Stimulated activated memory B cell treated with anti-CD40 and anti-IgM and Interleukin-4, amounts not matched to agents 10 μg/mL and 1 μg/mL and 100 μg/mL, for 72 hours (primary cell): ENCODE measurements at regions not wholly inside any gene's neighbourhood (a gene's known extent, or its start where the extent isn't known, plus 50 kb on each side); places are given as distances from the start of the nearest gene placed in this dataset.

Source experiments
- ATAC-seq: fragments of 150-1000 bp; cut with Tn5 transposase; 2 replicates; pipeline ENCODE4 v1.10.0; 2021
- H3K27ac Mint-ChIP-seq: one replicate; pipeline ENCODE4 v1.8.0; 2022; ENCODE audit warnings: mild to moderate bottlenecking, mixed read lengths
- H3K27me3 Mint-ChIP-seq: one replicate; pipeline ENCODE4 v1.8.0; 2022; ENCODE audit warnings: mixed read lengths
- H3K36me3 Mint-ChIP-seq: one replicate; pipeline ENCODE4 v1.8.0; 2022; ENCODE audit warnings: mixed read lengths
- H3K4me1 Mint-ChIP-seq: one replicate; pipeline ENCODE4 v1.8.0; 2022; ENCODE audit warnings: mixed read lengths
- H3K4me3 Mint-ChIP-seq: one replicate; pipeline ENCODE4 v1.8.0; 2022; ENCODE audit warnings: mild to moderate bottlenecking, moderate library complexity, mixed read lengths
- H3K9me3 Mint-ChIP-seq: one replicate; pipeline ENCODE4 v1.8.0; 2022; ENCODE audit warnings: mixed read lengths

DNA sequence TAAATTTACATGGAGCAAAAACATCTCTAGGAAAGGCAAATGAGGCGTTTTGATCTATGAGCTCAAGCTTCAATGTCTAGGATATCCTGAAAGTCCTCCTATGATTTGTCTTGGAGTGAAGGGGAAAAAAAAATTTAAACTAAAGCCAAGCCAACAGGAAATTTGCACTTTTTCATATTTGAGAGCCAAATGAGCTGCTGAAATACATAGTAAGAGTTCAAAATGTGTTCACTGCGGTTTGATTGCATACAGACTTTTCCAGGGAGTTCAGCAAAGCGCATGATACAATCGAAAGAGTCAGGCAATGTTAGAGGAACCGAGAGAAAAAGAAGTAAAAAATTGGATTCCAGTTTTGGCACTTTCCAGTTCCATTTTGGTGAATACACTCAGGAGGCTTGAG is 633.4 kb upstream of the MGMT start:
- no peaks in the 10 kb centered on the region for H3K4me1 Mint-ChIP-seq
- no peak for ATAC-seq

DNA sequence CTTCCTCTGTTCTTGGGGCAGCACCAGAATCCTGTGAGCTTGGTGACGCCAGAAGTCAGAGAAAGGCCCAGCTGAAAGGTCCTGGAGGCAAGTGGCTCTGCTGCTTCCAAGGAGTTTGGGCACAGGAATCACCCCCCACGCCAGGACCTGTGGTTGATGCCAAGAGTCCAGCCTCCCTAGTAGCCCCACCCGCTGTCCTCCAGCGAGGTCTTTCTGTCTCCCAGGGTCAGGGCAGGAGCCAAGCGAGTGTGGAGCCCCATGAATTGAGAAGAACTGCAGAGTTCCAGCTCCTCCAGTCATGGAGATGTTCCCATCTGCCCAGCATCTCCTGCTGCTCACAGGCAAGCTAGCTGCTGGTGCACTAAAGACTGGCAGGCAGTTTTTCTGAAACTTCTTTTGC is 631.7 kb upstream of the MGMT start:
- no peaks in the 10 kb centered on the region for H3K4me1 Mint-ChIP-seq
- H3K4me3 Mint-ChIP-seq: no peak overlapping the region
- no peaks in the 10 kb centered on the region for H3K36me3 Mint-ChIP-seq
- H3K9me3 Mint-ChIP-seq: peaks cover 3% of the 10 kb centered on the region
- H3K27me3 Mint-ChIP-seq: no peaks in the 10 kb centered on the region
- no peak overlapping the region for H3K27ac Mint-ChIP-seq
- ATAC-seq: no peak

More for the DNA sequence above, 633.4 kb upstream of the MGMT start:
- H3K4me3 Mint-ChIP-seq: no peak overlapping the region
- no peak overlapping the region for H3K27ac Mint-ChIP-seq
- H3K27me3 Mint-ChIP-seq: no peaks in the 10 kb centered on the region
- no peaks in the 10 kb centered on the region for H3K36me3 Mint-ChIP-seq
- H3K9me3 Mint-ChIP-seq: peaks cover 3% of the 10 kb centered on the region

DNA sequence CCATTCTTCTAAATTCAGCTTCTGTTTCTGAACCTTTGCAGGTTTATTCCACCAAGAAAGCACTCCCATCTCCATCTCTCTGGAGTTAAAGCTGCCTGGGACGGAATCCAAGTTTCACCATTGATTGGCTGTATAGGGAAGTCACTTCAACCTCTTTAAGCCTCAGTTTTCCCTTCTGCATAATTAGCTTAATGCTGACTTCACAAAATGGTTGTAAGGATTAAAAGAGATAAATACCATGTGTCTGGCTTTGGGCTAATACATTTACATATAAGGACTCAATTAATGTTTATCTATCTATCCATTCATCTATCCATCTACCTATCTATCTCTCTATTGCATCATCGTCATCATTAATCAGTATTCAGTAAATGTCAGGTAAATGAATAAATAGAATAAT is 629.6 kb upstream of the MGMT start:
- H3K4me3 Mint-ChIP-seq: no peak overlapping the region
- no peaks in the 10 kb centered on the region for H3K9me3 Mint-ChIP-seq
- H3K27me3 Mint-ChIP-seq: no peaks in the 10 kb centered on the region
- H3K27ac Mint-ChIP-seq: no peak overlapping the region
- no peaks in the 10 kb centered on the region for H3K36me3 Mint-ChIP-seq
- H3K4me1 Mint-ChIP-seq: no peaks in the 10 kb centered on the region
- no peak for ATAC-seq

DNA sequence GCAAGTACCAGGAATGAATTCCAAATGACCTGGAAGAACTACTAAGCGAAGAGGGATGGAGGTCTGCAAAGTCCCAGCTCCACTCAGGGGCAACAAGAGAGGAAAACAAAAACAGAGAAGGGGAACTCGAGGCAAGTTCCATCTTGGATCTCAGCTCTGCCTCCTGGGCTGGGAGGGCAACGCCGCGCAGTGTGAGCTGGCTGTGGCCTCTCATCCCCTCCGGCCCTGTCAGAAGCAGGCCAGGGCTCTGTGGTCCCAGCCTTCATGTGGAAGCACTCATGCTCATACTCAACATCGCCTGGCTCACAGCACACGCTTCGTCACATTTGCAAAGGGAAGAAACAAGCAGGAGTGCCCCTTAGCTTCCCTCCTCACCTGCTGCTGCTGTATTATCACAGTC is 627.9 kb upstream of the MGMT start:
- H3K9me3 Mint-ChIP-seq: no peaks in the 10 kb centered on the region
- ATAC-seq: no peak
- H3K27me3 Mint-ChIP-seq: no peaks in the 10 kb centered on the region
- H3K4me1 Mint-ChIP-seq: no peaks in the 10 kb centered on the region
- no peaks in the 10 kb centered on the region for H3K36me3 Mint-ChIP-seq
- H3K4me3 Mint-ChIP-seq: no peak overlapping the region
- no peak overlapping the region for H3K27ac Mint-ChIP-seq

DNA sequence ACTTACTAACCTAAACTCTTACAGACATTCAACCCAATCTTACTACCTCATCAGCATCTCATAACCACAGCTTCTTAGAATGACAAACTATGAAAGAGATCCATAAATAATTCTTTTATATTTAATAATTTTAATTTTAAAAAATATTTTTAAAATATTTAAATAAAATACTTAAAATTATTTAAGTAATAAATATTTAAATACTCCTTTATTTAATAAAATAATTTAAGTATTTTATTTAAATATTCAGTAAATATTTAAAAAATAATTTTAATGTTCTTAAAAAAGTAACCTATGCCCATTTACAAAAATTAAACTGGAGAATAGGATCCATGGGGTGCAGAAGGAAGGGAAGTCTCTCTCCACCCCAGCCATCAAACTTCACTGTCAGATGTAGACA is 627.3 kb upstream of the MGMT start:
- Mint-ChIP-seq H3K9me3 (no peaks in the 10 kb centered on the region), H3K4me3 (no peak overlapping the region), H3K27me3 (no peaks in the 10 kb centered on the region), H3K27ac (no peak overlapping the region), H3K4me1 (no peaks in the 10 kb centered on the region), H3K36me3 (no peaks in the 10 kb centered on the region)
- no peak for ATAC-seq

DNA sequence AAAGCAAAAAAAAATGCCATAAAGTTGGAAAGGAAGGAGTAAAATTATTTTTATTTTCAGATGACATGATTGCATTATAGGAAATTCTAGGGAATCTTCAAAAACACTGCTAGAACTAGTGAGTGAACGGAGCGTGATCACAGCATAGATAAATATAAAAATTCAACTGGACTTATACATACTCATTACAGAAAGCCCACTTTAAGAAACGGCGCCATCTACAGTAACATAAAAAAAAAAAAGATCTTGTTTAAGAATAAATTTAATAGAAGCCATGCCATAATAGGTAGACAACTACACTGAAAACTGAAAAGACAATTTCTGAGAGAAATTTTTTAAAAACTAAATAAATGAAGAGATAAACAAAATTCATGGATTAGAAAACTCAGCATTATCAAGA is 623.1 kb upstream of the MGMT start:
- Mint-ChIP-seq H3K27me3 (no peaks in the 10 kb centered on the region), H3K4me3 (no peak overlapping the region), H3K27ac (no peak overlapping the region), H3K36me3 (no peaks in the 10 kb centered on the region), H3K4me1 (no peaks in the 10 kb centered on the region), H3K9me3 (no peaks in the 10 kb centered on the region)
- no peak for ATAC-seq

DNA sequence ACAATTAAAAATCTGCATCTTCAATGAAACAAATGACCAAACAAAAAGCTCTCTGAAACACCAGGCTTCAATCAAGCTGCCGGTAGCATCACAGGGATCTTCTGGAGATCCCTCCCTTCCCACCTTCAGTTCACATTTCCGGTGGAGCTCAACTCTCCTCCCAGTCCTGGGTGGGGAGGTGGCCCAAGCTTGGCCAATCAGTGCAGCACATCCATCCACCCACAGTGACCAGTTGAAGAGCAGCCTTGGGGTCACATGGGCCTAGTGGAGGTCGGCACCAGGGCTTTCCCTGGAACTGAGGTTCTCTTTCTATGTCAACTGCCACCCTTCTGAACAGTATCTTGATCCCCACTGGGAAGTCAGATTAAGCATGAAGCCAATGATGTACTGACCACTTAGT is 620.1 kb upstream of the MGMT start:
- H3K4me1 Mint-ChIP-seq: no peaks in the 10 kb centered on the region
- H3K36me3 Mint-ChIP-seq: no peaks in the 10 kb centered on the region
- no peak overlapping the region for H3K27ac Mint-ChIP-seq
- no peaks in the 10 kb centered on the region for H3K27me3 Mint-ChIP-seq
- H3K9me3 Mint-ChIP-seq: no peaks in the 10 kb centered on the region
- no peak overlapping the region for H3K4me3 Mint-ChIP-seq
- no peak for ATAC-seq

DNA sequence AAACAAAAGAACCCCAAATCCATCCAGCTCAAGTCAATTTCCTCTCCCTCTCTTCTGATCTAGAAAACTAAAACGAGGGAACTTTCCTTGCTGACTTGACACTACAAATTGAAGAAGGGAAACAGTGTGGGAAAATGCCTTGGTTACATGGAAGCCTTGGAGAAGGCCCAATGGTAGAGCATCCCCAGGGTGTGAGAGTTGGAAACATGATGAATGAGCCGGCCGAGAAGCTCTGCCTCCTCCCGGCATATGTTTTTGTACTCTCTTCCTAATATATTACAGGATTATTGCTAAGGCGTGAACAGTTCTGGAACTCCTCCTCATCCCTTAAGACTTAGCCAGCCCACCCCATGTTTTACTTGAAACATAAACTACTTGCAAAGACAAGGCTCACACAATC is 618.2 kb upstream of the MGMT start:
- Mint-ChIP-seq H3K27ac (no peak overlapping the region), H3K36me3 (no peaks in the 10 kb centered on the region), H3K9me3 (no peaks in the 10 kb centered on the region), H3K27me3 (no peaks in the 10 kb centered on the region), H3K4me3 (no peak overlapping the region), H3K4me1 (no peaks in the 10 kb centered on the region)
- no peak for ATAC-seq

DNA sequence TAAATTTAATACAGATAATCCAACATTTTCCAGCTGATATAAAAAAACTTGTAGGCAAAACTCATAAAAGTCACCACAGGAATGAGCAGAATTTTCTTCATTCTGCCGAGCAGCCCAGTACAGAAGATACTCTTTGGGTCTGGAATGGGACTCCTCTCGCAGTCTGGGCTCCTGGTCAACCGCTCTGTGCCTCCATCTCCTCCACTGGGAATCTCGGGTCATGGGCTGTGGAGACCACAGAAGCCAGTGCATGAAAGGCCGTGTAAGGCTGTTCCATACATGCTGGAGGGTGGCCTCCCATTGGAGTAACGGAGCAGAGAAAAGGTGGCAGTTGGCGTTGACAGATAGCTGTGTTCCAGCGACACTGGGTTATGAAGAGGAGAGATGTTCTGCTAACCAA is 616.4 kb upstream of the MGMT start:
- Mint-ChIP-seq H3K4me3 (no peak overlapping the region), H3K27ac (no peak overlapping the region), H3K4me1 (no peaks in the 10 kb centered on the region), H3K36me3 (no peaks in the 10 kb centered on the region), H3K9me3 (no peaks in the 10 kb centered on the region), H3K27me3 (no peaks in the 10 kb centered on the region)
- ATAC-seq: no peak

DNA sequence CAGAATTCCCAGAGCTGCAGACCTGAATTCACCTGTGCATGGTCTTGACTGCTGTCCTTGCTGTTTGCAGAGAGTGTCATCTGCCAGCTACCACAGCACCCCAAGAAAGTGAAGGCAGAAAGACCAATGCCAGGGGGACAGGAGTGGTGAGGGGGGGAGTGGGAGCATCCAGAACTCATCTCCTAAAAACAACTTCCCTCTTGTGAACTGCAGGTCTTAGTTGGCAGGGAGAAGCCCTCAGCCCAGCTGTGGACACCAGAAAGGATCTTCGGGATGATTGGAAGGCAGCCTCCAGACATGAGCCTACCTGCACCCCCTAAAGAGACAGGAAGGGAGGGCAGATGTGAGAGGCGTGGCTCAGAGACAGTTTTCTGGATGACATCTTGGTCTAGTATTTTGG is 615.8 kb upstream of the MGMT start:
- Mint-ChIP-seq H3K9me3 (no peaks in the 10 kb centered on the region), H3K36me3 (no peaks in the 10 kb centered on the region), H3K4me1 (no peaks in the 10 kb centered on the region), H3K27ac (no peak overlapping the region), H3K27me3 (no peaks in the 10 kb centered on the region), H3K4me3 (no peak overlapping the region)
- no peak for ATAC-seq

DNA sequence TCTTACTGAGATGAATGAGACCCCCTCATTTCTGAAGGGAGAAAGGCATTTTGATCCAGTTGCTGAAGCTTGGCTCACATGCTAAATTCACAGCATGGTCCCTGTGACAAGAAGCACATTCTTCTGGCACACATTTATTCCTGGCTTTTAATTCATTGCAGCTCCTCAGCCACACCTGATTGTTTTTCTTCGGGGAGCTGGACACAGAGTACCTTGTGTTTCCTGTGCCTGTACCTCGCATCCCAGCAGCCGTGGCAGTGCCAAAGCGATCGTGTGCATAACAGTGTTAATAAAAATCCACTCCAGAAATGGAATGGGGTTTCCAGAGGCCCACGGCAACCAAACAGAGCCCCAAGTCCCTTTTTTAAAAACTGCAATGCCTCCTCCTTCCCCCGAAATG is 615.3 kb upstream of the MGMT start:
- H3K9me3 Mint-ChIP-seq: no peaks in the 10 kb centered on the region
- H3K4me3 Mint-ChIP-seq: no peak overlapping the region
- no peaks in the 10 kb centered on the region for H3K4me1 Mint-ChIP-seq
- H3K27ac Mint-ChIP-seq: no peak overlapping the region
- no peaks in the 10 kb centered on the region for H3K27me3 Mint-ChIP-seq
- no peaks in the 10 kb centered on the region for H3K36me3 Mint-ChIP-seq
- ATAC-seq: no peak

DNA sequence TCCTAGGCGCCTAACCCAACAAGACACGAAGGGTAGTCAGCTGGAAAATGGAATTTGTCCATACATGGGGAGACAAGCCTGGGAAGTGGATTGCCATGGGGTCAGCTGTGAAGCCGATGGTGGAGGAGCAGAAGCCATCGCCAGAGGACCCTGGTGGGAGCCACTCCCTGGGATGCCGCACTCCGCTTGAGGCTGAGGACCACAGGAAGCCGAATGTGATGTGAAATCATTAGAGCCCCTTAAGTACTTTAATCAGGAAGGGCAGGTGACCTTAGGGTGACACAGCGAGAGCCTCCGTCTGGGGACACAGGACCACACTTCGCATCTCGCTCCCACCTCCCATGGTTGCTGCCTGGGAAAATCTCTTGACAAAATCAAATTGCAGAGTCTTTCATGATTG is 614.6 kb upstream of the MGMT start:
- H3K27ac Mint-ChIP-seq: no peak overlapping the region
- H3K36me3 Mint-ChIP-seq: no peaks in the 10 kb centered on the region
- no peak for ATAC-seq
- H3K4me3 Mint-ChIP-seq: no peak overlapping the region
- H3K9me3 Mint-ChIP-seq: no peaks in the 10 kb centered on the region
- no peaks in the 10 kb centered on the region for H3K27me3 Mint-ChIP-seq
- no peaks in the 10 kb centered on the region for H3K4me1 Mint-ChIP-seq

DNA sequence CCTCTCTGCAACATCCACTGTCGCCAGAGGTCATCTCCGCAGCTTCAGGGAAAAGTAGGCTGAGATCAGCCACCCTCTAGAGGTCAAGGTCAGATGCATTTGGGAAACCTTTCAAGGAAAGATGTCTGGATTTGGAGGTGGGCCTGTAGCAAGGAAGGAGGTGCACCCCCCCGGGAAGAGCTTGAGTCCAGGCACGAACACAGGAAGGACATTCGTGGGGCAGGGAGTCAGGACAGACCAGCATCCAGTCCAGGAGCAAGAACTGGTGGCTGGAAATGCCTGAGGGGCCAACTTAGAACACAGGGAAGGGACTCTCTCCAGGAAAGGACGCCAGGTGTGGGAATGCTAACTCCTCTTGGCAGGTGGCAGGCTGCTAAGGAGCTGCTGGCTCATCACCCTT is 614.1 kb upstream of the MGMT start:
- H3K4me1 Mint-ChIP-seq: no peaks in the 10 kb centered on the region
- no peaks in the 10 kb centered on the region for H3K9me3 Mint-ChIP-seq
- H3K27me3 Mint-ChIP-seq: no peaks in the 10 kb centered on the region
- H3K4me3 Mint-ChIP-seq: no peak overlapping the region
- no peak for ATAC-seq
- no peak overlapping the region for H3K27ac Mint-ChIP-seq
- no peaks in the 10 kb centered on the region for H3K36me3 Mint-ChIP-seq

DNA sequence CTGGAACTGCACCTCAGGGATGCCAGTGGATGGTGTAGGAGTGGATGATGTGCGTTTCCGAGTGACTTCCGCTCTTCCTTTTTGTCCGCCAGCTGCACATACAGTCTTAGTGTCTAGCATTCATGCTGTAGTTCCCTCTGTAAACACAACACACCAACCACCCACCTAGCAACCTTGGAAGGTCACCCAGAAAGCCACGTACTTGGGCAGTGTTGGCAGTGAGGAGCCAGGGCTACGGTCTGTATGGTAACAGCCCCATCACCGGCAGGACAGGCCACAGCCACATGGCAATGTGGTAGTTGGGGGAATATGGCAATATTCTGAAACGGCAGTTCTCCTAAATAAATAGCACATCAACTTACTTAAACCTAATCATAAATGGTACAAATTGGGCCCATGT is 613.5 kb upstream of the MGMT start:
- Mint-ChIP-seq H3K36me3 (no peaks in the 10 kb centered on the region), H3K27ac (no peak overlapping the region), H3K4me1 (no peaks in the 10 kb centered on the region), H3K9me3 (no peaks in the 10 kb centered on the region), H3K27me3 (no peaks in the 10 kb centered on the region), H3K4me3 (no peak overlapping the region)
- no peak for ATAC-seq

DNA sequence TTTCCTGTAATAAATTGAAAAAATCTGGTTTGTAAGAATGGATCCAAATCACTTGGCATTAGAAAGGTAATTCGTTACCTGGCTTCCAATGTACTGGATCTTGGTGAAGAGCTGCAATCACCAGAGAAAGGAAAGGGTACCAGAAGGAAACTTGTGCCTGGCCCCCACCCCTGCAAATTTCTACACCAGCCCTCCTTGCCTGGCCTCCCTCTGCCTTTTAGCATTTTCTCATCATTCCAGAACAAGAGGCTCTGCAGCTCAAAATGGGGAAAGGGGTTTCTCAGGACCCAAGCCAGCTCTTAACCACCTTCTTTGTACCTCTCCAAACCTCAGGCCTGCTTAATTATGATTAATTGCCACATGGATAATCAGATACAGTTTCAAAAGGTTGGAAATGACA is 612.8 kb upstream of the MGMT start:
- Mint-ChIP-seq H3K9me3 (no peaks in the 10 kb centered on the region), H3K36me3 (no peaks in the 10 kb centered on the region), H3K27me3 (no peaks in the 10 kb centered on the region), H3K4me1 (no peaks in the 10 kb centered on the region), H3K4me3 (no peak overlapping the region), H3K27ac (no peak overlapping the region)
- ATAC-seq: no peak

DNA sequence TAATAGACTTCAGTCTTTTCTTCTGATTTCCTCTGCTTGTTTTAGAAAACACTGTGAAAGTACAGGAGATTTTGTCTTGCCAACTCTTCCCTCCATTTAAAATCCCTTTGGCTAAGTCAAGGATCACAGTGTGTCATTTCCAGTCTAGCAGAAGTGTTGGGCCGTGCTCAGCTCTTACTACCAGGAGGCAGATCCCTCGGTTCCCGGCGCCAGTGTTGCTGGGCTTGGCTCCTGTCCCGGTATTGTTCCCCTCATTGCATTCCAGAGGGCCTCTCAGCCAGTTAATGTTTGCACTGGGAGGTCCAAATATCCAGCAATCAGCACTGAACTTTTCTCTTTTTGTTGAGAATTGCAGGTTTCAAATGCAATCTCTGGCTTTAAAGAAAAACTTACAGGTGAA is 612.1 kb upstream of the MGMT start:
- Mint-ChIP-seq H3K4me3 (no peak overlapping the region), H3K27ac (no peak overlapping the region), H3K36me3 (no peaks in the 10 kb centered on the region), H3K9me3 (no peaks in the 10 kb centered on the region), H3K27me3 (no peaks in the 10 kb centered on the region), H3K4me1 (no peaks in the 10 kb centered on the region)
- ATAC-seq: no peak

DNA sequence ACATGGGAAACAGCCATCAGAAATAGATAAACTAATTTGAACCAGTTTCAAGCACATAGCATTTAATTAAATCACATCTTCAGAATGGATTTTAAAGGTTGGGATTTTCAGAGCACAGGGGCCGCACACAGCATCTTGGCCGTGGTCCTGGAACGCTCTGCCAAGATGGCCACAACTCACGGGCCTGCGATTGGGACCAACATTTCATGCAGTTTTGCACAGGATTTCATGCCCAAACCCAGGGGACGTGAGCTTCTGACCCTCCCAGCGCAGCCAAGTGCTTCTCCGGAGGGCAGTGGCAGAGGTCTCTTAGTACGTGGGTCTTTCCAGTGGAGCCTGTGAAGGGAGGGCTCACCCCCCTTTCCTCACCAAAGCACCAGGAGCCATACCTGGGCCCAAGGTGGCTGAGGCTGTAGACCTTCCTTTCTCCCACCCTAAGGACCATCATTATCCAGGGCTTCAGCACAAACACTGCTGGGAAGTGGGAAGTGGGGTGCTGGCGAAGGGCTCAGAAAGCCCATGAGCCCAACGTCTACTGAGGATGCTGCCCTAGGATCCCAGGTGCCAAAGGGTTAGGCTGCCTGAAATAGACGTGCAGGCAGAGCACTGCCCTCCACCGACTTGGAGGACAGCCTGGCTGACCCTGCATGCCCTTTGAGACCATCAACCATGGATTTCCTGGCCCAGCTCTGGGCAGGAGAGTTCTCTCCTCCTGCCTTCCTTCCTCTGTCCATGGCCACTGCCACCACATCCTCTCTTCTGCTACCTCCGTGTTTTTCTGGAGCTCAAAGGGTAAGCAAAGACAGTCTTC is 611.2 kb upstream of the MGMT start:
- ATAC-seq: no peak
- Mint-ChIP-seq H3K9me3 (no peaks in the 10 kb centered on the region), H3K4me1 (no peaks in the 10 kb centered on the region), H3K36me3 (no peaks in the 10 kb centered on the region), H3K27me3 (no peaks in the 10 kb centered on the region), H3K4me3 (no peak overlapping the region), H3K27ac (no peak overlapping the region)
